ENCODE measurements at regions not wholly inside any gene's neighbourhood (a gene's known extent, or its start where the extent isn't known, plus 50 kb on each side); places are given as distances from the start of the nearest gene placed in this dataset.

DNA sequence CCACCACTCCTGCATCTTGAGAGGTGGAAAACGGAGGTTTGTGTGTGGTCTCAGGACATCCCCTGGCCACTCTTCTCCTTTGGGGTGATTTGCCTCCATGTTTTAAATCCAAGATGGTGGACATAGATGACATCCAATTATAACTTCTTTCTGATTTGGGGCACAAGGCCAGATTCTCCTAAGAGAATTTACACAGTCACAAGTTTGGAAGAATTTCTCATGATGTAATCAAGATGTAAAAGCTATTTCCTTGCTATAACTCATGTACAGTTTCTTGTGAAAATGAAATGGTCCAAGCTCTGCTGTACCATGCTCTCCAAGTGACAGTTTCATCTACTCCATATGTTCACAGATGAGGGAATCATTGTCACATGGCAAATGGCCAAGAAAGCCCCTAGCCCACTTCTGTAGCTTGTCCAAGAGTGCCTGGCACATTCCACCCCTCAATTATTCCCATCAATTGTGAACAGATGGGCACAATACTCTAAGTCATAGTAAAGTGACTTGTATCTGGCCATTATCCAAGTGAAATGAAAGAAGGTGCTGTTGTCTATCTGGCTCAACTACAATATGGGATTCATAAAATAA is 134.6 kb upstream of the ROPN1 start:
- peaks cover 9% of the 10 kb centered on the region for H3K4me1 ChIP-seq
- H3K9me3 ChIP-seq (ENCODE audit: control insufficient read depth, low read length), result no peaks in the 10 kb centered on the region
- no peak overlapping the region for H3K4me2 ChIP-seq (ENCODE audit: low read length)
- peaks cover 17% of the 10 kb centered on the region for H3K79me2 ChIP-seq
- no peaks in the 10 kb centered on the region for H3K27me3 ChIP-seq (ENCODE audit: control insufficient read depth, insufficient read depth, low read length)
- no peak overlapping the region for H3K9ac ChIP-seq
- H2AFZ ChIP-seq, result no peak overlapping the region
- H3K36me3 ChIP-seq (ENCODE audit: control insufficient read depth, insufficient read depth, low read length), result no peaks in the 10 kb centered on the region
- TF ChIP-seq, protein P1, sequence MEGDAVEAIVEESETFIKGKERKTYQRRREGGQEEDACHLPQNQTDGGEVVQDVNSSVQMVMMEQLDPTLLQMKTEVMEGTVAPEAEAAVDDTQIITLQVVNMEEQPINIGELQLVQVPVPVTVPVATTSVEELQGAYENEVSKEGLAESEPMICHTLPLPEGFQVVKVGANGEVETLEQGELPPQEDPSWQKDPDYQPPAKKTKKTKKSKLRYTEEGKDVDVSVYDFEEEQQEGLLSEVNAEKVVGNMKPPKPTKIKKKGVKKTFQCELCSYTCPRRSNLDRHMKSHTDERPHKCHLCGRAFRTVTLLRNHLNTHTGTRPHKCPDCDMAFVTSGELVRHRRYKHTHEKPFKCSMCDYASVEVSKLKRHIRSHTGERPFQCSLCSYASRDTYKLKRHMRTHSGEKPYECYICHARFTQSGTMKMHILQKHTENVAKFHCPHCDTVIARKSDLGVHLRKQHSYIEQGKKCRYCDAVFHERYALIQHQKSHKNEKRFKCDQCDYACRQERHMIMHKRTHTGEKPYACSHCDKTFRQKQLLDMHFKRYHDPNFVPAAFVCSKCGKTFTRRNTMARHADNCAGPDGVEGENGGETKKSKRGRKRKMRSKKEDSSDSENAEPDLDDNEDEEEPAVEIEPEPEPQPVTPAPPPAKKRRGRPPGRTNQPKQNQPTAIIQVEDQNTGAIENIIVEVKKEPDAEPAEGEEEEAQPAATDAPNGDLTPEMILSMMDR (IDR thresholded peaks at IDR 0.05), result no peak
- no peak overlapping the region for H3K4me3 ChIP-seq (ENCODE audit: low read depth, low read length)
- H3K27ac ChIP-seq, result no peak overlapping the region

DNA sequence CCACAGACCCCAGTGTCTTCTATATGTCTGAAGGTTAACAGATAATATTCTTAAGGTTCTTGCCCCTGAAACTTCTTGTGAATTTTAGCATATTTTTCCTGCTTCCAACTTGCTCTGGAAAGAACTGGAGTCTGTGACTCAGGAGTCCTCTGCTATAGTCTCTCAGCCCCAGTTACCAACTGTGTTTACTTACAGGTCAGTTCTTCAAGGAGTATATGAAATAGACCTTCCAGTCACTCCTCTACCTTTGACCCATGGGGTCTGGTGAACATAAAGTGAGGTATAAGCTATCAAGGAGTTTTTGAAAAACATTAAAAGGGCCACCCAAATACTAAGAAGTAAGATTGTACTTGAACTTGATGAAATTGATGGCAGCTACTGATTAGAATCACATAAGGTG is 139.2 kb upstream of the ROPN1 start:
- H3K36me3 ChIP-seq (ENCODE audit: control insufficient read depth, insufficient read depth, low read length), result no peaks in the 10 kb centered on the region
- H3K79me2 ChIP-seq, result peaks cover 30% of the 10 kb centered on the region
- TF ChIP-seq, protein P1 (IDR thresholded peaks at IDR 0.05), result no peak
- H3K9ac ChIP-seq, result no peak overlapping the region
- no peak overlapping the region for H2AFZ ChIP-seq
- H3K27ac ChIP-seq, result no peak overlapping the region
- H3K27me3 ChIP-seq (ENCODE audit: control insufficient read depth, insufficient read depth, low read length), result no peaks in the 10 kb centered on the region
- H3K4me2 ChIP-seq (ENCODE audit: low read length), result no peak overlapping the region
- H3K4me1 ChIP-seq, result peaks cover 13% of the 10 kb centered on the region
- H3K4me3 ChIP-seq (ENCODE audit: low read depth, low read length), result no peak overlapping the region
- no peaks in the 10 kb centered on the region for H3K9me3 ChIP-seq (ENCODE audit: control insufficient read depth, low read length)

DNA sequence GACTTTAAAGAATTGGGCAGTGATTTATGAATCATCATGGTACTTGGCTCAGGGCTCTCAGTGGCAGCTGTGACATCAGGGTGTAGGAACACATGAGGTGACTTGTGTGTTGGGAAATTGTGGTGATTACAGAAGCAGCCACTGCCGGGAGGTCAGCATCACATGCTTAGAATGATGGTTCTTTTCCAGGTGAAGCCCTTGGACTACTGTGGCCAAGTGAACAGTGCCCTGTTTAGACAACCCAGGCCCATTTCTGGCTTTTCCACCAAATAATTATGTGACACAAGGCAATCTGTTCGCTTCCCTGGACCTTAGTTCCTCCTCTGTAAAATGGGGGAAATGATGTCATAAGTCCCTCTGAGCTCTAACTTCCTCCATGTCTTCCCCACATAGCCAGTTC is 139.7 kb upstream of the ROPN1 start:
- Histone ChIP-seq H3K36me3 (ENCODE audit: control insufficient read depth, insufficient read depth, low read length) (no peaks in the 10 kb centered on the region), H3K4me3 (ENCODE audit: low read depth, low read length) (no peak overlapping the region), H3K4me1 (peaks cover 13% of the 10 kb centered on the region), H3K27me3 (ENCODE audit: control insufficient read depth, insufficient read depth, low read length) (no peaks in the 10 kb centered on the region), H3K9me3 (ENCODE audit: control insufficient read depth, low read length) (no peaks in the 10 kb centered on the region), H2AFZ (no peak overlapping the region), H3K4me2 (ENCODE audit: low read length) (no peak overlapping the region), H3K27ac (no peak overlapping the region), H3K9ac (no peak overlapping the region), H3K79me2 (peaks cover 30% of the 10 kb centered on the region)
- TF ChIP-seq, protein P1 (IDR thresholded peaks at IDR 0.05), result no peak

DNA sequence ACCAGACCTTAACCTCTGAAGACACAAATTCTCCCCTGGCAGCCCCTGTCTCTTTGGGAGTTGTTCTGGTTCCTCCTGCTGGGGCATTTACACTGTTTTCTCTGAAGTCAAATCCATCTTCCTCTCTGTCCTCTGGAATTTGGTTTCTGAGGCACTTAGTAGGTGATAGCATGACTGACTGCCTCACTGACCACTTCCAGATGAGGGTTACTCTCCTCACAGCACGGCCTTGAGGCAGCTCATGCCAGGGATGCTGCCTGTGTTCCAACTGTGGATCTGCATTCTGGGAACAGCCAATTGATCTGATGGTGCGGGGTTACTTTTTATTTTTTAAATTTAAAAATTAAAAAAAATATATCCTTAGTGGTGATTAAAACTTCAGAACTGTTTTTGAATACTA is 140.9 kb upstream of the ROPN1 start:
- Histone ChIP-seq H3K27ac (no peak overlapping the region), H3K4me1 (peaks cover 7% of the 10 kb centered on the region), H3K9ac (no peak overlapping the region), H3K4me3 (ENCODE audit: low read depth, low read length) (no peak overlapping the region), H2AFZ (no peak overlapping the region), H3K79me2 (peaks cover 26% of the 10 kb centered on the region), H3K36me3 (ENCODE audit: control insufficient read depth, insufficient read depth, low read length) (no peaks in the 10 kb centered on the region), H3K4me2 (ENCODE audit: low read length) (no peak overlapping the region), H3K9me3 (ENCODE audit: control insufficient read depth, low read length) (no peaks in the 10 kb centered on the region), H3K27me3 (ENCODE audit: control insufficient read depth, insufficient read depth, low read length) (no peaks in the 10 kb centered on the region)
- TF ChIP-seq, protein P1 (IDR thresholded peaks at IDR 0.05), result no peak

- no peaks in the 10 kb centered on the region for H3K9me3 ChIP-seq (ENCODE audit: control insufficient read depth, low read length)
- no peaks in the 10 kb centered on the region for H3K36me3 ChIP-seq (ENCODE audit: control insufficient read depth, insufficient read depth, low read length)
- TF ChIP-seq, protein P1 (IDR thresholded peaks at IDR 0.05), result no peak
- H2AFZ ChIP-seq, result no peak overlapping the region
- H3K4me1 ChIP-seq, result peaks cover 7% of the 10 kb centered on the region
- no peaks in the 10 kb centered on the region for H3K27me3 ChIP-seq (ENCODE audit: control insufficient read depth, insufficient read depth, low read length)
- H3K9ac ChIP-seq, result no peak overlapping the region
- H3K27ac ChIP-seq, result no peak overlapping the region
- no peak overlapping the region for H3K4me2 ChIP-seq (ENCODE audit: low read length)
- H3K79me2 ChIP-seq, result peaks cover 30% of the 10 kb centered on the region
- H3K4me3 ChIP-seq (ENCODE audit: low read depth, low read length), result no peak overlapping the region
Measured at GRCh38 chr3:124133366-124133940, 141.5 kb upstream of the ROPN1 start.

All from parathyroid adenoma (tissue), 2 donors.